Activated T-cell treated with anti-CD3 and anti-CD28 coated beads, Interleukin-2, amount 50 U/mL, for 72 hours (primary cell): ENCODE measurements at regions not wholly inside any gene's neighbourhood (a gene's known extent, or its start where the extent isn't known, plus 50 kb on each side); places are given as distances from the start of the nearest gene placed in this dataset.
"Not testable (repeated sequence)": the region's sequence is repeated elsewhere in the genome, so short reads cannot be mapped to it uniquely, and the experiment has no call there.

Experiments used
- ATAC-seq, 2 donors: fragments of 150-1000 bp; cut with Tn5 transposase; replicated peaks in 1 of 2; 2 replicates each; pipeline ENCODE4 v1.10.0; 2021; ENCODE audit warnings: moderate library complexity in 2 of 2, mild to moderate bottlenecking in 1 of 2
- DNase-seq, 2 donors: peaks; one replicate each; pipeline ENCODE4 v3.0.0; 2021 to 2022; ENCODE audit warnings: mixed read lengths in 1 of 2
- H3K27ac Mint-ChIP-seq: one replicate; pipeline ENCODE4 v1.8.0; 2022; ENCODE audit warnings: mild to moderate bottlenecking, moderate library complexity, mixed read lengths
- H3K27me3 Mint-ChIP-seq: one replicate; pipeline ENCODE4 v1.8.0; 2022; ENCODE audit warnings: low read depth, mixed read lengths
- H3K36me3 Mint-ChIP-seq, 2 donors: one replicate each; pipeline ENCODE4 v1.8.0; 2022; ENCODE audit warnings: mixed read lengths in 2 of 2, mild to moderate bottlenecking in 1 of 2; ENCODE audit not compliant: insufficient read depth in 2 of 2
- H3K4me1 Mint-ChIP-seq: one replicate; pipeline ENCODE4 v1.8.0; 2022; ENCODE audit warnings: low read depth, mixed read lengths
- H3K4me3 Mint-ChIP-seq, 2 donors: one replicate each; pipeline ENCODE4 v1.8.0; 2022; ENCODE audit warnings: mild to moderate bottlenecking in 2 of 2, mixed read lengths in 2 of 2, moderate library complexity in 2 of 2
- H3K9me3 Mint-ChIP-seq, 2 donors: one replicate each; pipeline ENCODE4 v1.8.0; 2022; ENCODE audit warnings: mixed read lengths in 2 of 2

DNA sequence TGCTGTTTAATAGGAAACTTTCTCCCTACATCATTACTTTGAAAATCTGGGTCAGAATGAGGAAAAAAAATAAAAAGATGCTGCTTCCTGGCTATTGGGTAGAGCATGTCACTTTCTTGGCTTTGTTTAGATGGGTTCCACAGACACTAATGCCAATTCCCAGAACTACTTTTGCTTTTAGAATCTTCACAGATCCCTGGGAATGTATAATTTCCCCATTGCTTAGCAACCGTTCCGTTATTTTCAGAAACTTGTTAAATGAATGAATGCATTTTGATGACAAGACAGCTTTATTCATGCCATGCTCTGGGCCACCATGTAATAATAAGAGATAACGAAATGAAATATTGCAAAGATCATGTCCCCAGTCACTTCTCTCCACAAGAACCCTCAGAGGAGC, 126.5 kb upstream of the TRPC7 start:
- H3K4me3 Mint-ChIP-seq, result no peak overlapping the region
- no peak for DNase-seq
- H3K27me3 Mint-ChIP-seq, result no peaks in the 10 kb centered on the region
- no peaks in the 10 kb centered on the region for H3K36me3 Mint-ChIP-seq
- H3K4me1 Mint-ChIP-seq, result no peaks in the 10 kb centered on the region
- ATAC-seq, result no peak
- H3K9me3 Mint-ChIP-seq, result peaks cover 2 to 5% of the 10 kb centered on the region in 2 donors
- H3K27ac Mint-ChIP-seq, result no peak overlapping the region

DNA sequence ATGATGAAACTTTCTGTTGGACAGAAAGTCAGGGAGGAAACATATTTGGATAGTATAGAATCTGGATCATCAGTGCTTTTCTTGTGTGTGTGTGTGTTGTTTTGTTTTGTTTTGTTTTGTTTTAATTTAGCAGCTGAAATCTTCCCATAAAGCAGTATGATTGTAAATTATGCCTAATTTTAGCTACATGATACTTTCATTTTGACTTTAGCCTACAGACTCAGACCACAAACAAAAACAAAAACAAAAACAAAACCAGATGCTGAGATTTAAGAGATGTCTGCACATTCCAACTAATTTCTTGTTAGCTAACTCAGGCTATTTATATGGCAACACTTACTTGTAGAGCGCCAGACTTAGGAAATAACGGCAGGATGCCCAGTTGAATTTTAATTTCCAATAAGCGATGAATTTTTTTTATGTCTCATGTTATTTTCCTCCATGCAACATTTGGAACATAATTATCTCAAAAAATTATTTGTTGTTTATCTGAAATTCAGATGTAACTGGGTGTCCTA, 119.5 kb upstream of the TRPC7 start:
- H3K4me3 Mint-ChIP-seq, result no peak overlapping the region
- H3K36me3 Mint-ChIP-seq, result no peaks in the 10 kb centered on the region
- DNase-seq, result no peak
- H3K27me3 Mint-ChIP-seq, result no peaks in the 10 kb centered on the region
- H3K4me1 Mint-ChIP-seq, result no peaks in the 10 kb centered on the region
- no peak overlapping the region for H3K27ac Mint-ChIP-seq
- peaks cover 0 to 3% of the 10 kb centered on the region in 2 donors for H3K9me3 Mint-ChIP-seq
- ATAC-seq, result no peak

DNA sequence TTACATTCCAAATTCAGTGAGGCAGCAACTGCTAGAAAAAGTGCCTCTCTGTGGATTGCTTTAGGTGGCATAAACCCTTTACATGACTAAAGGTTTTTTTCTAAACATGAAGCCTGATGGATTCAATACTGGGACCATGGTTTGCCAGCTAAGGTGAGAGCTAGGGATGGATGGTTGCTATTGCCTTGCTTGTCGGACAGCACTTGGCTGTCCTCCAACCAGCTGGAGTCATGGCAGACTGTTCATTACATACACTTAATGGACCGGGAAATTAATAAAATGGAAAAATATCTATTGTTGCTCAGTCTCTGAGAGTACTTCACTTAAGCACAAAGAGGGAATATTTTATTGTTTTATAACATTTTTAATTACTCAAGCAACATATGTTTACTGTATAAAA, 116.9 kb upstream of the TRPC7 start:
- peaks cover 1 to 3% of the 10 kb centered on the region in 2 donors for H3K9me3 Mint-ChIP-seq
- H3K4me1 Mint-ChIP-seq, result no peaks in the 10 kb centered on the region
- ATAC-seq (no peak), DNase-seq (no peak)
- no peaks in the 10 kb centered on the region for H3K27me3 Mint-ChIP-seq
- no peaks in the 10 kb centered on the region for H3K36me3 Mint-ChIP-seq
- no peak overlapping the region for H3K4me3 Mint-ChIP-seq
- H3K27ac Mint-ChIP-seq, result no peak overlapping the region

DNA sequence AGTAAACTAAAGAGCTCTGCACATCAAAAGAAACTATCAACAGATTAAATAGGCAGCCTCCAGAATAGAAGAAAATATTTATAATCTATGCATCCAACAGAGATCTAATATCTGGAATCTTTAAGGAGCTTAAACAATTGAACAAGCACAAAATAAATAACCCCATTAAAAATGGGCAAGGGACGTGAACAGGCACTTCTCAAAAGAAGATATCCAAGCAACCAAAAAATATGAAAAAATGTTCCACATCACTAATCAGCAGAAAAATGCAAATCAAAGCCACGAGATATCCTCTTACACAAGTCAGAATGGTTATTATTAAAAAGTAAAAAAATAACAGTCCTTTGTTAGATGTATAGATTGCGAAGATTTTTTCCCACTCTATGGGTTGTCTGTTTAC, 109.1 kb upstream of the TRPC7 start:
- Mint-ChIP-seq H3K4me1 (no peaks in the 10 kb centered on the region), H3K9me3 (peaks cover 2 to 6% of the 10 kb centered on the region in 2 donors), H3K4me3 (no peak overlapping the region), H3K36me3 (no peaks in the 10 kb centered on the region), H3K27ac (no peak overlapping the region), H3K27me3 (no peaks in the 10 kb centered on the region)
- ATAC-seq (no peak), DNase-seq (no peak)

DNA sequence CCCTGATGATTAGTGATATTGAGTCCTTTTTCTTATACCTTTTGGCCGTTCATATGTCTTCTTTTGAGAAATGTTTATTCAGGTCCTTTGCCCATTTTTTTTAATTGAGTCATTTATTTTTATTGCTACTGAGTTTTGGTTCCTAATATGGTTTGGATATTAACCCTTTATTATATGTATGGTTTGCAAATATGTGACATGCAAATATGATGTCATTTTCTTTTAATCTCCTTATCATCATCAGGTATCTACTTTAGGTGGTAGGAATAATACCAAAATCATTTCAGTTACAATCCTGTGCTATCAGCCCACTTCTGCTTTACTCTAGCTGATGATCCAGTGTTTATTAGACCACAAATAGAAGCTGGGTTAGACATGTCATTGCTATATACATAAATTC, 102.3 kb upstream of the TRPC7 start:
- Mint-ChIP-seq H3K9me3 (peaks cover 0 to 8% of the 10 kb centered on the region in 2 donors), H3K36me3 (no peaks in the 10 kb centered on the region)

DNA sequence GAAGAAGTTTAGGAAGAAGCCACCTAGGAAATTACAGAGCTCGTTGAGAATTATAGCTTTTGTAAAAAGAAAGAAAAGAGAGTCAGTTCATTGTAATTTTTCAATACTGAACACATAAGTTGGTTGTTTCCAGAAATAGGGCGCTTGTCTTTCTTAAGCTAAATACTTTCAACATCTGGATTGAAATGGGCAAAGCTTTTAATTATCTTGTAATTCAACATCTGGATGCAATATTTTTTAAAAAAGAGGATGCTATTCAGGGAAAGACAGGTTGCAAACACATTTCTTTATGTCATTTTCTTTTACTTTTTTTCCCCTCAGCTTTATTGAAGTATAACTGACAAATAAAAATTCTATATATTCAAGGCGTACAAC, 100.7 kb upstream of the TRPC7 start:
- Mint-ChIP-seq H3K36me3 (no peaks in the 10 kb centered on the region), H3K27me3 (no peaks in the 10 kb centered on the region), H3K9me3 (peaks cover 0 to 5% of the 10 kb centered on the region in 2 donors), H3K27ac (no peak overlapping the region), H3K4me3 (no peak overlapping the region), H3K4me1 (no peaks in the 10 kb centered on the region)
- DNase-seq, result no peak
- no peak for ATAC-seq

More for the DNA sequence above, 102.3 kb upstream of the TRPC7 start:
- ATAC-seq, result no peak
- Mint-ChIP-seq H3K27ac (no peak overlapping the region), H3K27me3 (no peaks in the 10 kb centered on the region), H3K4me1 (no peaks in the 10 kb centered on the region), H3K4me3 (no peak overlapping the region)
- DNase-seq, result no peak

DNA sequence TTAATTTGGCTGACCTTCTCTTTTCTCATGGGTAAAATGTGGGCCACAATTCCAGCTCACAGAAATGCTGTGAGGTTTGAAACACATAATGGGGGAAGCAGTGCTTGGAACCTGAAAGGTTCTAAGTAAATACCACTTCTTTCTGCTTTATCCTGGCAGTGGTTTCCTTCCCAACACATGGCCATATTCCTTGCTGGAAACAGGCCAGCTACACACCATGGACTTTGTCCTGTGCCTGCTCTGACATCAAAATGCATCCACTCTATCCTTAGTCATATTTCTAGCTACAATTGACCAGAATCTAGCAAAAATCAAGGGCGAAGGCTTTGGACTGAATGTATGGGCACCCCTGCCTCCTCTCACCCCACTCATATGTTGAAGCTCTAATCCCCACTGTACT, 93.1 kb upstream of the TRPC7 start:
- Mint-ChIP-seq H3K4me1 (no peaks in the 10 kb centered on the region), H3K27me3 (no peaks in the 10 kb centered on the region), H3K4me3 (no peak overlapping the region), H3K9me3 (peaks cover 0 to 3% of the 10 kb centered on the region in 2 donors), H3K36me3 (no peaks in the 10 kb centered on the region), H3K27ac (no peak overlapping the region)
- ATAC-seq (no peak), DNase-seq (no peak)

DNA sequence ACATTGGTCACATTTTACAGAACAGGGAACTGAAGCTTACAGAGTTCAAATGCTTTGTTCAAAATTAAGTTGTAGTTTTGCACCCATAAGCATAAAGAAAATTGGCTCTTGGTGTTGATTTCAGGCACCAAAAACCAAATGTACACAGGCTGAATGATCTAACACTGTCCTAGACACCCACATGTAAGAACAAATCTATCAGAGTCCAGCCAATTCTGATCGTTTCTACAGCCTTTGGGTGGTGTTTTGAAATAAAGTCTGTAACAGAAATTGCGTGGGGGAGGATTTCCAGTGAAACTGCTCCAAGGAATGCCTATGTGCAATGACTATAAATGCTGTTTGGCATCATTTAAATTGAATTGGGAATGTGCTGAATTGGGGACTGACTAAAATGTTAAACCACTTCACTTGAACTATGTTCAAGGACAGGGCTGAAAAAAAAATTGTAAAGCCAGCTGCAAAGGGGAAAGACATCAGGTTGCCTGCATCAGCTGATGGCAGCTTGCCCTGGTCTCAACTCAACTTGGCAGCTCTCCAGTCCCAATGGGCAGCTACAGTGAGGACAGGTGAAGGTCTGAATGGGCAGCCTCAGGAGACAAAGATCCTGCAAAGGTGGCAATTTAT, 92.2 kb upstream of the TRPC7 start:
- no peak for ATAC-seq
- H3K27ac Mint-ChIP-seq, result no peak overlapping the region
- H3K9me3 Mint-ChIP-seq, result peaks cover 2 to 3% of the 10 kb centered on the region in 2 donors
- H3K27me3 Mint-ChIP-seq, result no peaks in the 10 kb centered on the region
- no peak for DNase-seq
- no peak overlapping the region for H3K4me3 Mint-ChIP-seq
- no peaks in the 10 kb centered on the region for H3K4me1 Mint-ChIP-seq
- H3K36me3 Mint-ChIP-seq, result no peaks in the 10 kb centered on the region

DNA sequence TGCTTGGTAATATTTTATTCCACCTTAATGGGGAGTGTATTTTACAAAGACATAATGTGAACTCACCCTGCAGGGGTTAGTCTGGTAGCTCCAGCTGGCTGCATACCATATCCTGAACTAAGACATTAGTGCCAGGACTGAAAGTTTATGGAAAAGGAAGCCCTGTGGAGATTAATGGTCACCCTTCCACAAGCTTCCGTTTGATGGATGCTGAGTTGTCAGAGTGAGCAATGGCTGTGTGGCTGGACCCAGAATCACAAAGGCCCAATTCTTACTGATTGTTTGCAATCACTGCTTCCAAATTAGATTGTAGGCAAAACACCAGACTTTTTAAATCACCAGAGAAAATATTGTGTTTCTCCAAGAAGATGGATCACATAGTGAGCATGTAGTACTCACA, 90.1 kb upstream of the TRPC7 start:
- ATAC-seq, result no peak
- Mint-ChIP-seq H3K9me3 (peaks cover 2 to 4% of the 10 kb centered on the region in 2 donors), H3K4me1 (no peaks in the 10 kb centered on the region), H3K27ac (no peak overlapping the region), H3K36me3 (no peaks in the 10 kb centered on the region), H3K4me3 (no peak overlapping the region), H3K27me3 (no peaks in the 10 kb centered on the region)
- no peak for DNase-seq

DNA sequence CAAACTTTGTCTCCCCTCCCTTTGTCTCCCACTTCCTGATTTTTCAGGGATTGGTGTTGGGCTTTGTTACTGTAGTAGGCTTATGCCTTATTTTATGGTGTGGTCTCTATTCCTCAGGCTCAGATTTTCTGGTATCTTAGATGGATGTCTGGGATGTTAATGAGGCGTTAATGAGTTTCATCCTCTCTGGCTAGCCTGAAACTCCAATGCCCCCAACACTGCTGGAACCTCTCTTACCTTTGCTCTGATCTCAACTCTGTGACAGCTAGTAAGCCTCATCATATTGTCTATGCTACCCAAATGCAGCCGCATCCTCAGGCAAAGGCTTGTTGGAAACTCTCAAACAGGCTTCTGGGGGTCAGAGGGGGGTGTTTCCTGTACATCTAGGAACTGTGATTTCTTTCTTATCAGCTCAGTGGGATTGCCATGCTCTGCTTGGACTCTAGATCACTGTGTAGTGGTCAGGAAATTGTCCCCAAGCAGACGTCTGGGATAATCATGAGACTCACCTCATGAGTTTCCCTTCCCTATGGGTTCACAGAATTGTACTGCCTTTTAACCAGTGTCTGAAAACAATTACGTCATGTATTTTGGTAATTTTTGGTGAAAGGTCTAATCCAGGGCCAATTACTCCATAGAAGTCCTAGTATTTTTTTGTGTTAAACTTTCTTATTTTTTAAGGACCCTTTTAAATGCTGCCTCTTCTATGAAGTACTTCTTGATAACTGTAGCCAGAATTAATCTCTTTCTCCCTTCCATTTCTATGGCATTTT, 88.8 kb upstream of the TRPC7 start:
- Mint-ChIP-seq H3K27me3 (no peaks in the 10 kb centered on the region), H3K9me3 (peaks cover 2 to 4% of the 10 kb centered on the region in 2 donors), H3K36me3 (no peaks in the 10 kb centered on the region), H3K27ac (no peak overlapping the region), H3K4me1 (no peaks in the 10 kb centered on the region), H3K4me3 (no peak overlapping the region)
- DNase-seq, result no peak
- no peak for ATAC-seq

DNA sequence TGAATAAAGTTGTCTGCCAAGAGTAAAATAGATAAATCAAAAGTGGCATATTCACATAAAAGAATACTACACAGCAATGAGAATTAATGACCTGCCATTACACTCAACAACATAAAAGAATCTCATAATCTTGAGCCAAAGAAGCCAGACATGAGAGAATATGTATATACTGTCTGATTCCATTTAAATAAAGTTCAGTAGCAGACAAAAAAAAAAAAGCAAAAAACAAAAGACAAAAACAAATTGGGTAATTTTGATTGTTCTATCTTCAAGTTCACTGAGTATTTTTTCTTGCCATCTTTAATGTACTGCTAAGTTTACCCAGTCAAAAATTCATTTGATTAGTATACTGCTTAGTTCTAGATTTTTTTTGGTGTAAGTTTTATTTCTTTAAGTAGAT, 87.9 kb upstream of the TRPC7 start:
- Mint-ChIP-seq H3K36me3 (no peaks in the 10 kb centered on the region), H3K9me3 (peaks cover 2 to 4% of the 10 kb centered on the region in 2 donors), H3K27me3 (no peaks in the 10 kb centered on the region), H3K4me3 (no peak overlapping the region), H3K4me1 (no peaks in the 10 kb centered on the region), H3K27ac (no peak overlapping the region)
- DNase-seq (no peak), ATAC-seq (no peak)

DNA sequence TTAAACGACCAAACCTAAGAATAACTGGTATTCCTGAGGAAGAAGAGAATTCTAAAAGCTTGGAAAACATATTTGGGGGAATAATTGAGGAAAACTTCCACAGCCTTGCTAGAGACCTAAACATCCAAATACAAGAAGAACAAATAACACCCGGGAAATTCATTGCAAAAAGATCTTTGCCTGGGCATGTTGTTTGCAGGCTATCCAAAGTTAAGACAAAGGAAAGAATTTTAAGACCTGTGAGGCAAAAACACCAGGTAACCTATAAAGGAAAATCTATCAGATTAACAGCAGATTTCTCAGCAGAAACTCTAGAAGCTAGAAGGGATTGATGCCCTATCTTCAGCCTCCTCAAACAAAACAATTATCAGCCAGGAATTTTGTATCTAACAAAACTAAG, 82.2 kb upstream of the TRPC7 start:
- H3K9me3 Mint-ChIP-seq, H3K4me1 Mint-ChIP-seq, H3K27me3 Mint-ChIP-seq, H3K4me3 Mint-ChIP-seq, H3K27ac Mint-ChIP-seq, ATAC-seq, H3K36me3 Mint-ChIP-seq, DNase-seq: not testable (repeated sequence)

DNA sequence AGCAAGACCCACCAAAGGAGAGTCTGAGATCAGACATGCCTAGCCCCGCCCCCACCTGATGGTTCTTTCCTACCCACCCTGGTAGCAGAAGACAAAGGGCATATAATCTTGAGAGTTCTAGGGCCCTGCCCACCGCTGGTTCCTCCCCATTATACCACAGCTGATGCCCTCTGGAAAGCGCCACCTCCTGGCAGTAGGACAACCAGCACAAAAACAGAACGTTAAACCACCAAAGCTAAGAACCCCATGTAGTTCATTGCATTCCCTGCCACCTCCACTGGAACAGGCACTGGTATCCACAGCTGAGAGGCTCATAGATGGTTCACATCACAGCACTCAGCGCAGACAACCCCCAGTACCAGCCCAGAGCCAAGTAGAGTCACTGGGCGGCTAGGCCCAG, 81.2 kb upstream of the TRPC7 start:
- Mint-ChIP-seq H3K9me3 (peaks cover 0 to 5% of the 10 kb centered on the region in 2 donors), H3K4me1 (no peaks in the 10 kb centered on the region), H3K4me3 (no peak overlapping the region), H3K27ac (no peak overlapping the region), H3K27me3 (no peaks in the 10 kb centered on the region), H3K36me3 (no peaks in the 10 kb centered on the region)
- DNase-seq, result no peak
- no peak for ATAC-seq

DNA sequence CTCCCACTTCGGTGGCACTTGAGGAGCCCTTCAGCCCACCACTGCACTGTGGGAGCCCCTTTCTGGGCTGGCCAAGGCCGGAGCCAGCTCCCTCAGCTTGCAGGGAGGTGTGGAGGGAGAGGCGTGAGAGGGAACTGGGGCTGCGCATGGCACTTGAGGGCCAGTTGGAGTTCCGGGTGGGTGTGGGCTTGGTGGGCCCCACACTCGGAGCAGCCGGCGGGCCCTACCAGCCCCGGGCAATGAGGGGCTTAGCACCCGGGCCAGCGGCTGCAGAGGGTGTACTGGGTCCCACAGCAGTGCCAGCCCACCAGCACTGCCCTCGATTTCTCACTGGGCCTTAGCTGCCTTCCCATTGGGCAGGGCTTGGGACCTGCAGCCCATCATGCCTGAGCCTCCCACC, 78.8 kb upstream of the TRPC7 start:
- H3K4me3 Mint-ChIP-seq, ATAC-seq, H3K9me3 Mint-ChIP-seq, H3K36me3 Mint-ChIP-seq, H3K27ac Mint-ChIP-seq, H3K4me1 Mint-ChIP-seq, DNase-seq, H3K27me3 Mint-ChIP-seq: not testable (repeated sequence)
